HG02623 (cell line): ENCODE measurements at regions not wholly inside any gene's neighbourhood (a gene's known extent, or its start where the extent isn't known, plus 50 kb on each side); places are given as distances from the start of the nearest gene placed in this dataset.
"Not testable (repeated sequence)": the region's sequence is repeated elsewhere in the genome, so short reads cannot be mapped to it uniquely, and the experiment has no call there.

Experiments used
- ATAC-seq: cut with Tn5 transposase; IDR thresholded peaks from one replicate; pipeline ENCODE4 v1.9.1; 2021; ENCODE audit warnings: moderate library complexity; ENCODE audit not compliant: unreplicated experiment

DNA sequence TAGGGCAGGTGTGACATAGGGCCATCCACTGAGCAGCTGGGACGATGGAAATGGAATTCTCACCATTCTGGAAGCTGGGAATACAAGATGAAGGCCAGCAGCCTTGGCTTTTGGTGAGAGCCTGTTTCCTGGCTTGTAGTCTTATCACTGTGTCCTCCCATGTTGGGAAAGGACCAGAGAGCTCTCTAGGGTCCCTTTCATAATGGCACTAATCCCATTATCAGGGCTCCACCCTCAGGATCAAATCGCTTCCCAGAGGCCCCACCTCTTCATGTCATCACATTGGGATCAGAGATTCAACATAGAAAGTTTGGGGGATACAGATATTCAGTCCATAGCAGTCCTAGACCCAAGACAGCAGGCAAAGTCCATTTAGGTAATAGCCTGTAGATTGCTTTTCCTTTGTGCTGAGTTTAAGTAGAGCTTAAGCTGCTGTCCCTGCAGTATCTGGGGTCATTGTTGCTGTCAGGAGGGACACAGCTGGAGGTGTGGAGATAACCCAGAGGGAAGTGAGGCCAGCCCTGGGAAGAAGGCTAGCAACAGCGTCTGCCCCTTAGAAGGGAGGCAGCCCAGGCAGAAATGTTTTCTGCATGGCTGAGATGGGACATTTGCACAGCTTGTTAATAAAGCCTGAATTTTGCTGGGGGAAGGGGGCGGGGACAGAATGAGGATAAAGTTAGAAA lies 136.5 kb upstream of the GPR12 start:
- no peak for ATAC-seq

DNA sequence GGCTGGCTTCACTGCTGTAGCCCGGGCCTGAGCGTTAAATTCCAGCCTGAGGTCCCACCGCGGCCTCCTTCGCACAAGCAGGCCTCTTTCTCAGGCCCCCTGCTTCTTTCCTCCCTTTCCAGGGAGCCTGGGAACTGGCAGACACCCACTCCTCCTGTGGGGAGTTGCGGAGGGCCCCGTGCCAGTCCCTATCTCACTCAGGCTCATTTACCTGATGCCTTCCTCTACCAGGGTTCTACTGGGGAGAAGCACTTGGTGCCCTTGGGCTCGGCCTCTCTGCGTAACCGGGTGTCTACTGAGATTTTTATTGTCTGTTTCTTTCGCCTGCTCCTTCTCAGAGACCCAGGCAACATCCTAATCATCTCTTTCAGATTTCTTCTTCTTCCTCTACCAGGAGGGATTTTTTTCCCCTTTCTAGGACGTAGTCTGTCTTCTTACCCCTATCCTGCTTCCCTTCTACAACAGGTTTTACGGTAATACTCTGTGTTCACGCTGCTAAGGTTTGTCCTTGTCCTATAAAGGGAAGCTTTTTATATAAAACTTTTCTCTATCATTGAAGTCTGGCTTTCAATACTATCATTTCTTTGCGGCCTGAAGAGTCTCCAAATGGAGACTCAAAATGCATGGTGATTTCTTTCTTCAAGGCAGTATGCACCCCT lies 135.4 kb upstream of the GPR12 start:
- no peak for ATAC-seq

DNA sequence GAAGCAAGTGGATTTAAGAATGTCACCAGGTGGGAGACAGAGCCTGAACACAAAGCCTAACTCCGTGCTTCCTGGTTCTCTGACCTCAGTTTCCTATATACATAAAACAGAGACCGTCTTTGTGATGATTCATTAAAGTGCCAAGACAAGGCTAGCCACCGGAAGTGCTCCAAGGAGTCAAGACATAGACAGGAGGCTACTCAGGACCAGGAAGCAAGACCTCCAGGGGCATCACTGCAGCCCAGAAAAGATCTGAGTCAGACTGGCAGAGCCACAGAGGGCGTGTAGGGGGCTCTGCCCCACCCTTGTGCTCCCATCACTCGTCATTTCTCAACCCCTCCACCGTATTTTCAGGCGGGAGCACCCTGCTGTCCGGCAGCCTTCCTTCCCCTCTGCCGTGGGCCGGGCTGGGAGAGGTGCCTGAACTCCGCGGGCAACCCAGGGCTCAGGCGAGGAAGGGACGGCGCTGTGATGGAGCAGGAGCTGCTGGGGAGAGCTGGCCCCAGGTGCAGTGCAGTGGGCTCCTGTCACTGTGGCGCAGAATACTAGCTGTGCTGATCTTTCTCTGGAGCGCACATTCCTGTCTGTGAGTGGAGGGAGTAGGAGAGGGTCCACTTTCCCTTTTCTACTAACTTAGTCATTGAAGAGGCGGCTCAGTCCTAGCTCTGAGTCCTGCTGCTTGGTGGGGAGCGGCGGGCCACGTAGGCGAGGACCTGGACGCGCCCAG lies 134.7 kb upstream of the GPR12 start:
- ATAC-seq, result no peak

DNA sequence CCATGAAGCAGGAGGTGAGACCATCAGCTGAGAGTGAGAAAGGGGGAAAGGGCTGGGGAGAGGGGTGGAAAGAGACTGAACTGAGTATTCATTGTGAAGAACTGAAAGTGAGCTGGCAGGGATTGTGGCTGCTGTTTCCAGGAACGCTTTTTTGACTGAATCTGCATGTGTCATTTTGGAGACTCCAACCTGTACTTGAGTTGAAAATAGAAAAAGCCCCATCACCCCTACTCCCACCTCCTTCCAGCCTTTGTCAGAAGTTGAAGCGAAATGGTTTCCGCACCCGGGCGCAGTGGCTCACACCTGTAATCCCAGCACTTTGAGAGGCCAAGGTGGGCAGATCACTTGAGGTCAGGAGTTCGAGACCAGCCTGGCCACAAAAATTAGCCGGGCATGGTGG lies 128.0 kb upstream of the GPR12 start:
- no peak for ATAC-seq

GRCh38 chr13:26887594-26887993 lies 127.0 kb upstream of the GPR12 start:
- ATAC-seq, result no peak

DNA sequence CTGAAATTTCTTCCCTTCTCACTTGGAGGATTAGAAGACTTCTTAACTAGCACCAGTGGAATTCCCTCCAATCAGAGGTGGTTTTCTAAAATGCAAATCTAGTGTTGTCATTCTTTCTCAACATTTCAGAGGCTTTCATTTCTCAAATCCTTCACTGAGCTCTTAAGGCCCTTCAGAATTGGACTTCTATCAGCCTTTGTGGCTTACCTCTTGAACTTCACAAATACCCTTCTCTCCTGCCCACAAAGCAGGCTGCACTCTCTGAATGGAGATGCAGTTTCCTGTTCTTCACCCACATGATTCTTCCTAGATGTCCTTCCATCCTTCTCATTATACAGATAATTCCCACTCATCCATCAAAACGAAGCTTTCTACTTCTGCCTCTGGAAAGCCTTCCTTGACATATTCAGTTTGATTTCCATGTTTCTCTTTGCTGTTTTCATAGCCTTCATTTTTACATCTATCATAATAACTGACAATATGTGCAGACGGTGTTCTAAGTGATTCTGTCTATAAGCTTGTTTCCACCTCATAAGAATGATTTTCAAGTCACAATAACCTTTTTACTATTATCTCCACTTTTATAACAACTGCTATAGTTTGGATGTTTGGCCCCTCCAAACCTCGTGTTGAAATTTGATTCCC lies 123.1 kb upstream of the GPR12 start:
- ATAC-seq, result no peak

DNA sequence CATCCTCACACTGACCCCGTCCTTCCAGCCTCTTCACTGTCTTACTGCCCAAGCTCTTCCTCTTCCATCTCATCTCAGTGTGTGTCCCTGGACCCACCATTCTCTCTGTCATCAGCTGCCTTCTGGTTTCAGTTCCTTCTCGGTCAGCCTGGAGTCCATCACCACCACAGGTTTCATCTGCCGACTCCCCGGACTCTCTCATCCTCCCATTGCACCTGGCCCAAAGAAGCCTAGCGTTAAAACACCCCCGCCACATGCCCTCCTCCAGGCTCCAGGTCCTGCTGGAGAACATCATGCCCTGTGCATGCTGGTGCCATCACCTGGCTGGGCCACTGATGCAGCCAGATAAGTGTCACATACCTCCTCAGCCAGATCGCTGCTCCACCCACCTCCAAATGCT lies 122.1 kb upstream of the GPR12 start:
- no peak for ATAC-seq

DNA sequence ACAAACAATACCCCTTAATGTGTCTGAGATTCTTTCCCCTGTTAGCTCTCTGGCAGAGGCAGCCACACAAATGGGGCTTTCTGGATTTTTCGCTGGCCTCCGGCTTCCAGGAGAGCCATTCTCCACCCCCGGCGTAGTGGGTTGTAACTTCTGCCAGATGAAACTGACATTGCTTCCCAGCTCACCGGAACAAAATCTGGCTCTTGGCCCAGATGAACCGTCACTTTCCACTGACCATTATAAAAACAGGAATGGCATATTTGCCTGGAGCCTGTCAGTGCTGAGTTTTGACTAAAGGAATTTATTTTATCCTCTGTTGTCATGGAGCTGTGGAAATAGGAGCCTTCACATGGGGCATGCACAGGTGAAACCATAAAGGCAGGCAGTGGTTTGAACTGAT lies 120.6 kb upstream of the GPR12 start:
- ATAC-seq, result no peak

DNA sequence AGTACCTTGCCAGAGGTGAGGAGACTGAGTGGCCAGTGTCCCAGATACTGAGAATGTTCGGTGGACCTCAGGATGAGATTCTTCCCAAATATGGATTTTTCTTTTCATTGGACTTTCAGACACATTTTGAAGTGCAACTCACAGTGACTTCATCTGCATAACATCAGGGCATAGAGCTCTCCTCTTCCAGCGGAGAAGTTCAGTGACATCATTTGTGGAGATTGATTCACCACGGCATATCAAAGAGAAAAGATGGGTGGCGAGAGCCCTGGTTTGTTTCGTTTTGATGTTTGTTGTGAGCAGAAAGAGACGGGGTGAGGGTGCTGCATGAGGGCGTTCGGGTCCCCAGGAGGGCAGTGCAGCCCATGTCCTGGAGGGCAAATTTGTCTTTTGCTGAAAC lies 120.1 kb upstream of the GPR12 start:
- no peak for ATAC-seq

GRCh38 chr13:26878438-26878837 lies 117.9 kb upstream of the GPR12 start:
- ATAC-seq, result no peak

DNA sequence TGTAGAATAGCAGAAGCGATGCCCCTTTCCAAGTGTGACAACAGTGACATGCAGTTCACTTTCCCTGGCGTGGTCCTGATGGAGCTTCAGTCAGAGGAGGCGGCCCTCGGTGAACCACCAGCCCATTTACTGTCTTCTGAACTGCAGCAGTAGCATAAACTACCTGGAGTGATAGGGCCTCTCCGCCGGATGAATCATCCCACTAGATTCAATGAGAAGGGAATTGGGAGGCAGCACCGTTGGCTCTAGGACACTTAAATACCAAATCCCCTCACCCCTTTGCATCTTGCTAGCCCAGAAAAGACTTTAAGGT lies 112.8 kb upstream of the GPR12 start:
- ATAC-seq, result no peak

DNA sequence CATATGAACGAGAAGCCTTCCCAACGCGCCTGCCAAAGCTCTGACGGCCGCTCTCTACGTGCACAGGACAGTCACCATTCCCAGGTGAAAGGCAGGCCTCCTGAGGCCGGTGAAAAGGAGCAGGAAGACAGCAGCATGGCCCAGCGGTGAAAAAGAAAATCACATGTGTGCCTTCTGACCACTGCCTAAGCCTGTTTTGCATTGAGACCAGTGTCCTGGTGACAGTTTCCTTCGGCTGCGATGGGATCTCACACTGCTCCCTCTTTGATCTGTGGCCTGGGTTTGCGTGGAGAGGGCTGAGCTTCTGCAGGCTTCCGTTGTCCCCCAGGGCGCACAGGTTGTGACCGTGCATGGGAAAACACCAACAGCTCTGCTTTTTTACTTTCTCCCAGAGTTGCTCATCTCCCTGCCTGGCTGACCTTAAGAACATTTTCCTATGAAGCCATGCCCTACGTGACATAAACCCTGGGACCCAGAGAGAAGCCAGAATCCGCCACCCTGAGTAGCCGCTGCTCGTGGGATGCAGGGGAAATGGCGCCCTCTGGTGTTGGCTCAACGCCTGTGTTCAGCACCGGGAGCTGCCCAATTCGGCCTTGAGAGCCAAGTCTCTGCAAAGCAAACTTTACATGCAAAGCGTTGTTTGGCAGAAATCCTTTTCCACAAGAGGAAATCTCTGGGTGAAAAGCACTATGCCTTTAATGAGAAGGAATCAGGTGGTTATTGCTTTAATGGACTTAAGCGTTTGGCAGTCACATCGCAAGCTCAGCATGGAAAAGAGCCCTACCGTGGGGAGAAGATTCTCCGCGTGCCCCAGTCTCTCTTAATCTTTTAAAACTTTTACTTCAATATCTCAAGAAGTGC lies 112.2 kb upstream of the GPR12 start:
- ATAC-seq, result no peak

DNA sequence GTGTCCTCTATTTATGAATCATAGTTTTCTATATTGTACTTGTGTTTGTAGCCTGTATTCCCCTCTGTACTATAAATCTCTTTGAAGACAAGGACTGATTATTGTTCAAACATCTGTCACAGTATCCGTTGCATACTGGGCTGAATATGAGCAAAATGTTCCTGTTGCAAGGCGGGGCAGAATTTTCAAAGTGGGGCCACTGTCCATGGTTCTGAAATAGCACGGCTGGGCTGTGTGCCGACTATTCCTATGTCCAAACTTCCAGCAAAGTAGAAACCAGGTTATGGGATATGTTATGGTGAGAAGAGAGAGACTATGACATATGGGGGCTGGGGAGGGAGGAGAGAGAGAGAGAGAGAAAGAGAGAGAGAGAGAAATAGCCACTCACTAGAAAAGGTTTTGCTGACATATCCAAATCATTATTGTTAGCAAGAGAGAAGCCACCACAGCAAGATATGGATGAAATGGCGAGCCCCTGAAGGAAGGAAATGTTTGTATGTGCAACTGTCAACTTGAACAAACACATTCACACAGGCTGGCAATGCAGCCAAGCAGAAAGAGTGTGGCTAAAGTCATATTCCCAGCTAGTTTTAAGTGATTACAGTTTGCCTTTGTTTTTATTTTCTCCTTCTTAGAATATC lies 107.0 kb upstream of the GPR12 start:
- no peak for ATAC-seq

DNA sequence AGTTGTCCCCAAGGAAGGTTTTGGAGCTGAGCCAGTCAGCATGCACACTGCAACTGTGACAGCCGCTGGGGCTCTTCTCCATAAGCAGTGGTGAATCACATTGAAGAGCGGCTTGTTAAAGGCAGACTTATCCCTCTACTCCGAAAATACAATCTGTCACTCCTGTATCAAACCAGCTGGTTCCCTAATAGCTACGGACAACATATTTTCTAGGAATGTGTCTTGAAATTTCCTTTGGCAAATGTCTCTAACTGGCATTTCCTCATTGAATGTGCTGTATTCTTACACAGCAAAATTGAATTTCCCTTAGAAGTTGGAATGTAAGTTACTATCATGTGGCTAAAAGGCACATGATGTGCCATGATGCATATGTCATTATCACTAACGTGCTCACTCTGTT lies 104.0 kb upstream of the GPR12 start:
- ATAC-seq, result no peak

DNA sequence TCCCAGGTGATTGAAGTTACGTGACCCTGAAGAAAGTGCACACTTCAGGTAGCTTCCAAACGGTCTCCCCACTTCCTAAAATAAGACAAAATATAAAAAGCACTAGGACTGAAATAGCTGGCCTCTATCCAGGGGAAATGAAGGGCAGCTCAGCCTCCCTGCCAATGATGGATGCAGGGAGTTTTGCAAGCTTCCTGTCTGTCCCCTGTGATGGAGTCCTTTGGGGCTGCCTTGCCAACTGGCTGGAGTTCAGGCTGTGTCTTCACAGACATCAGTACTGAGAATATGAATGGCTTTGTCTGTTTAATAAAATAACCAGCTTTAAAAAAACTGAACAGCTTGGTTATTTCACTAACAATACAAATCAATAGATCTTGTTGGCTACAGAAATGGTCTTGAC lies 101.4 kb upstream of the GPR12 start:
- ATAC-seq, result no peak

- no peak for ATAC-seq
These were observed 95.3 kb upstream of the GPR12 start for GRCh38 chr13:26855921-26856320.

DNA sequence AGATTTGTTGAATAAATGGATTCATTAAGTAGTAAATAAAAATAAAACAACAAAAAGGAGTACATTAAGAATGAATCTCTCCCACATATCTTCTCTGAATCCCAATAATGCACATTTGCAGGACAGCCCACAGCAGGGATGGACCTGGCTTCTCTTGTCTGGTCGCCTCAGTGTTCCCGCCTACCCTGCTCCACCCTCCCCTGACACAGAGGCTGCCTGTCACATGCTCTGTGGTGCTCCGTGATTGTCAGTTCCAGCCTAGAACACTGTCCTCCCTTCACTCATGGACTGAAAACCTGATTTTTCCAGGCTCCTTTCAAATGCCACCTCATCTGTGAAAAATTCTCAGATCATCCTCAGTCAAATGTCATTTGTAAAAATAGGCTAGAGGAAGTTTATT lies 94.5 kb upstream of the GPR12 start:
- no peak for ATAC-seq

DNA sequence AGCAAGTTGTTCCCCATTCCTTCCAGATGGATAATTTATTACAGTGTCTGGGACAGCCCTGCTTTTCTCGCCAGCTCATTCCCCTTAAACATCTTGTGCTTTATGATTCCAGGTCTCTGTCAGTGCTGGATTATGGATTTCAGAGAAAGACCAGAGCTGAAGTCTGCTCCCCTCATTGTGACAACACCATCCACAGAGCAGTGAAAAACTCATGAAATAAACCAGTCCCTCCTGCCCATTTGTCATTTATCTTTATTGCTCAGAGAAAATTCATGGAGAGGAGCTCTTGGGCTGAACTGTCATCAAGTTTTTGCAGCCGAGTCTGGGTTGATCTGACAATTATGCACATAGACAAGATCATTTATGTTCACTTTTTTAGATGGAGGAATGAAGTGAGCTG lies 92.7 kb upstream of the GPR12 start:
- no peak for ATAC-seq

- no peak for ATAC-seq
These were observed 86.7 kb upstream of the GPR12 start for GRCh38 chr13:26847281-26847680.

DNA sequence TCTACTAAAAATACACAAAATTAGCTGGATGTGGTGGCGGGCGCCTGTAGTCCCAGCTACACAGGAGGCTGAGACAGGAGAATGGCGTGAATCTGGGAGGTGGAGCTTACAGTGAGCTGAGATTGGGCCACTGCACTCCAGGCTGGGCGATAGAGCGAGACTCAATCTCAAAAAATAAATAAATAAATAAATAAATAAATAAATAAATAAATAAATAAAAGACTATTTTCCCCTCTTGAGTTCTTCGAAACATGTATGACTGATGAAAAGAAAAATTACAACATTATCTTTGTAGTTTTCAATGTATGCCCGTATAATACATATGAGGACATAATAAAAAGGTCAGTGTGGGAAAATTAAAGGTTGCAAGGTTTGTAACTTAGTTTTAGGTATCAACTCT lies 84.5 kb upstream of the GPR12 start:
- not testable (repeated sequence) for ATAC-seq

DNA sequence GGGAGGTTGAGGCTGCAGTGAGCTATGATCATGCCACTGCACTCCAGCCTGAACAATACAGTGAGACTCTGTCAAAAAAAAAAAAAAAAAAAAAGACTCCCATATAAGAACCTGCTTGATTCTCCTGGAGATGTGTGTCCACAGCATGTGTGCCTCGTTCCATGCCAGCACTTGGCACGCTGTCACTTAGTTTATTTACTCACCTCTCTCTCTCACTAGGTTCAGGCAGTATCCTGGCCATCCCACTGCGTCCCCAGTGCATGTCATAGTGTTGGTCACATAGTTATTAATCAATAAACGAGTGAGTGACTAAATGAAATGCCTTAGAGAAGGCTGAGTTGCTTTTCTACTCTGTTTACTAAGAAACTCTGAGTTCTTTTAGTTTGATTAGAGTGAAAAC lies 79.1 kb upstream of the GPR12 start:
- ATAC-seq, result no peak
